HG02973 (cell line): ENCODE measurements at regions not wholly inside any gene's neighbourhood (a gene's known extent, or its start where the extent isn't known, plus 50 kb on each side); places are given as distances from the start of the nearest gene placed in this dataset.

Experiments used
- ATAC-seq: cut with Tn5 transposase; IDR thresholded peaks from one replicate; pipeline ENCODE4 v1.9.1; 2021; ENCODE audit warnings: moderate library complexity; ENCODE audit not compliant: unreplicated experiment

DNA sequence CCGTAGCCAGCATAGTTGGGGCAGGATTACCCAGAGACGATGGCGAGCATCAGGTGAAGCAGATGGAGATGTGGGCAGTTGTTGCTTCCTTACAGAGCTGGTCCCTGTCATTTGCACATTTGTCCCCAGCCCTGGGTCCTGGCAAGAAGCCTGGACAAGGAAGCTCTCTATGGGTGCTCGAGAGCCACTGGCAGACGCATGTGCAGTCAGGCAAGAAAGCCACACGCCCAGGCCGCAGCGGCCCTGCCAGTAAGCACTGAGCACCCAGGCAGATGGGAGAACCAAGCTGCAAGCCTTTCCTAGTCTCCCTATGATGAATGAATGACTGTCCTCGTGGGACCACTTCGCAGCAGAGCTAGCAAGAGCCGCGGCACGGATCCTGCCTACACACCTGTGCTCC, 182.8 kb downstream of the FOXO1 start:
- no peak for ATAC-seq

DNA sequence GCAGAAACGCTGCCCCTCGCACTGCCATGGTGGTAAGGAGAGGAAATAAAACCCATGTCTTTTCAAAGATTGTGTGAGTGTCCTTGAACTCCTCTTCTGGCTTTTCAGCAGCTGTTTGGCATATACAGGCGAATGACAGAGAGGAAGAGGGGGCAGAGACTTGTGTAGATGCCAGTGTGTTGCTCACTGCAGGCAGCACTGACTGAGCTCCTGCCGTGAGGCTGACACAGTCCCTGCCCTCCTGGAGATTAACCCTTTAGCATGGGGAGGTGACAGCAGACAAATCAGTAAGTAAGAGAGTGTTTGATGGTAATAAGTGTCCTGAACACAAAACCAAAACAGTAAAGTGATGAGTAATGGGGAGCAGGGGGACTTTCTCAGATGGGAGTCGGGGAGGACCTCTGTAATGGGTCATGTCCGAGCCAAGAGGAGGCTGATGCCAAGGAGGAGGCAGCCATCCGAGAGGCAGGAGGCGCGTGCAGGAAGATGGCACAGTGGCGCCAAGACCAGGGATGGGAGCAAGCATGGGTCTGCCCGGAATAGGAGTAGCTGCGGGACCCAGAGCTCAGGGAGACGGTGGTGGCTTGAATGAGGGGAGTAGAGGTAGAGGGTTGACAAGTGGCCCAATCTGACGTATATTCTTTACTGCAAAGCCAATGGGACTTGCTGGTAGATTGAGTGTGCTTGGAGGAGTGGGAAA, 182.2 kb downstream of the FOXO1 start:
- no peak for ATAC-seq

DNA sequence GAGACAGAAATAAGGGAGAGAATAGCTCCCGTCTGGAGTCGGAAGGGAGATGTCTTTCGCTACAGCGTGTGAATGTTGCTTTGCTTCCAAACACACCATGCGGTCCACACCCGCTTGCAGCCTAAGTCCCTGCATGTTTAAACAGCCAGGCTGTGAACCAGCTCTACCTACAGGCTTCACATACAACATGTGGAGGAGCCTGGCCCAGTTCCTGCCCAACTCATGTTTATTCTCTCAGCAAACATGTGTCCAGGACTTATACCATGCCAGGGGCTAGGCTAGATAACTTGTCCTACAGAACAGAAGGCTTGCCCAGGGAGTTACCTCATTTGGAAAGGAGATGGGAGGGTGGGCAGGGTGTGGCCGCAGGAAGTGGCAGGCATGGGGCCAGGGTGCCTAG, 181.5 kb downstream of the FOXO1 start:
- ATAC-seq, result no peak

DNA sequence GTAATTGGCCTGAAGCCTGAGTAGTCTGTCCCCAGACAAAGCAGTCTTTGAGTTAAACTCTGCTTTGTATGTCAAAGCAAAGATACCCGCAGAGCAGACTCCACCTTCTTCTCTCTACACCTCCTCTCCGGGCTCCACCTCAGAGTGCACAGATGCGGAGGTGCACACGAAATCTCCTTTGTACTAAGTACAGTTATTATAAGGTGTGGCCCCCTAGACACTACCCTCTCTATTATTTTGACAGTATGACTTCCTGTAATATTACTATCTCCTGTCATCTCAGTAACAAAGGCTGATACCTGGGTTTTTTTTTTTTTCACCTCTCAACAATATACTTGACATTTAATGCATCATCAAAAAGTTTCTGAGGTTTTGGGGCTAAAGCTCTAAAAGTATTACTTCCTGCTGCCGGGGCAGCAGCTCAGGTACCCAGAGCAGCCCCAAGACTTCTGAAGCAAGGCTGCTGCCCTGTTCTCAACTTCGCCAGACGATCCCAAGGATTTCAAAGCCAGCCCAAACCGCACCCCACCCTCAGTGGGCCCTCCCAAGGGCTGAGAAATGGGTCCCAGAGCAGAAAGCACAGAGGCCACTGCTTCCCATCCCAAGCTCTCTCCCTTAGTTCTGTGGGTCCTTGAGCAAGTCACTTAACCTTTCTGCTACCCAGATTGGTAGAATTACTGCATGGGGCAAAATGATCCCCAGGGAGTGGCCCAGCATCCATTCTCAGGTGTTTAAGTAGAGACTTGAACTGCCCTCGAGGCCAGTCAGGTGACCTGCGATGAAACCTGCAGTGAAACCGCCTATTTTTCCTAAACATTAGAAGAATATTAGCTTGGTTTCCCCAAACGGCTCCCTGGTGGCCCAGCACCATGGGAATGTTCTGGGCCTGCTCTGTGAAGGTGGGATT, 180.6 kb downstream of the FOXO1 start:
- no peak for ATAC-seq

DNA sequence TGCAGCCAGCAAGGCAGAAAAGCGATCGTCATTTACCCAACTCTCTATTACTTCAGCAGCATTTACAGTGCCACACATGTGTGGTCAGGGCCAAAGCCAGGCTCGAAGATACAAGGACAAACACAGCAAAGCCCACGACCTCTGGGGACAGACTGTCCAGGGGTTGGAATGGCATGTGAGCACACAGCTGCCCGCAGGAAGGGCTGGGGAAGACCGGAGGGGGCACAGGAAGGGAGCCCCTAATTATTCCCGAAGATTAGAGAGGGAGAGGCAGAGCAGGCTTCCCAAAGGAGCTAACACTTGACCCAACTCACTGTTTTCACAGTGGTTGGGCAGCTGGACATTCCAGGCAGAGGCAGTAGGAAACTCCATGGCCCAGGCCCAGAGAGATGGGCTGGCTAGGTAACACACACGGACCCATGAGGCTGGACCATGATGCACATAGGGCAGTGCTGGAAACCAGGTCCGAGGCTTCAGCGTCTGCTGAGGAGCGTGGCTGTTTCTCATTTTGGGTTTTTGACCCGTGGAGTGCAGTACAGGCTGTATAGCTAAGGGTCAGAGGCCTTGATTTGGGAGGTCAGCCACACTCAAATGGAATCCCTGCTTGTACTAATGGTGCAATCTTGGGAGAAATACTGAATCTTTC, 179.8 kb downstream of the FOXO1 start:
- no peak for ATAC-seq

DNA sequence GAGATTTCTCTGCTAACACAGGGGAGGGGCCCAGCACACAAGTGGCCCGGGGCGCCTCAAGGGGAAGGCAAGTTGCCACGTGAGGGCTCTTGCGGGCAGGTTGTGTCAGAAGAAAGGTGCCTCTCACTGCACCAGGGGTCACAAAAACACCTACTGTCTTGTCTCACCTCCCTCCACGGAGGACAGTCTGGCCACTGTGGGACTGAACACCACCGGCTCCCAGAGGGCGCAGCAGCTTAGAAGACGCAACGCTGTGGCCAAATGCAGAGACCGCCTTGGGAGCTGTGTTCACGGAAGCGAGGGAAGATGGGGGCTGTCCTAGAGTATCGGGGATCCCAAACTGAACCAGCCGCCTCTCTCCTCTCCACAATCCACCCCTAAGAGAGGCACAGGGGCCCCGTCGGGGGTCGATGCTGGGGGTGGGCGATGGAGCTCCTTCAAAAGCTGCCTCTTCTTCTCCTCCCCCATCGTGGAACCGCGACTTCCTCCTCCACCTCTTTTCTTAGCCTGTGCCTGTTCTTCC, 177.5 kb downstream of the FOXO1 start:
- no peak for ATAC-seq

DNA sequence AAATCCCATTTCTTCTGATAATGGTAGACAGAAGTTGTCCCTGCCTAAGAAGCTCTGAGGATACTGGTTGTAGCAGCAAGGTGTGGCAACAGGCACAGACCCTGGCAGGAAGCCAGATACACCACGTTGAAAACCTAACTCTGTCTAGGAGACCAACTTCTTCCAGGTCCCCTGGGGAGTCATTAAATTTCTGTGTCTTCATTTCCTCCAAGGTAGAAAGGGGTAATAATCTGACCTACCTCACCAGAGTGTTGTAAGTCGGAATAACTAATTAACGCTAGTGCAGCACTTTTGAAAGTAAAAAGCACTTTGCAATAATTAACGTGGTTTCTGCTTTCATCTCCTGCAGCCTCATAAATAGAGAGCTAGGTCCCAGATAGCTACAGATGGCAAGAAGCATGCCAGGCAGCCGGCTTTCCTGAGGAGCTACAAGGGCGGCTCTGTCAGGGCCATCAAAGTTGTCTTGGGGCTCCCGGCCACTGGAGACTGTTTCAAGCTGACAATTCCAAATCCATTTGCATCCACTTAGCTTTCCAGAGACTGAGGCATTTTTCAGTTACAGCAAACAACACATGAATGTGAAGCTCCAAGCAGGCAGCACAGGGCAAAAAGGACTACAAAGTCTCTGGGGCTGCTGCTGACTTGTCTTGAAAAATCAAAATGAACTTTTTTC, 176.2 kb downstream of the FOXO1 start:
- no peak for ATAC-seq

DNA sequence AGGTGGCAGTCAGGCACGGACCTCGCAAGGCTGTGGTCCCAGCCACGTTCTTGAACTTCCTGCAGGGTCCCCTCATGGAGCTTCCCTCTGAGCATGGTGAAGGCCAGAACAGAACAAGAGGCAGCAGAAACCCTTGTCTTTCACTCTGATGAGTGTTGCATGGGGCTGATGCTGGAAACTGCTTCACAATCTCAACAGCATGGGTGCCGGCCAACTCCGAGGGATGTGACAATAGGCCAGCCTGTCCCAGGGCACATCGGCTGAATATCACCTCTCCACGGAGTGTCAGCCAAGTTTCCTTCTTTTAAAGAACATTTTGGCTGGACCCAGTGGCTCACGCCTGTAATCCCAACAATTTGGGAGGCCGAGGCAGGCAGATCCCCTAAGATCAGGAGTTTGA, 173.9 kb downstream of the FOXO1 start:
- ATAC-seq, result no peak

DNA sequence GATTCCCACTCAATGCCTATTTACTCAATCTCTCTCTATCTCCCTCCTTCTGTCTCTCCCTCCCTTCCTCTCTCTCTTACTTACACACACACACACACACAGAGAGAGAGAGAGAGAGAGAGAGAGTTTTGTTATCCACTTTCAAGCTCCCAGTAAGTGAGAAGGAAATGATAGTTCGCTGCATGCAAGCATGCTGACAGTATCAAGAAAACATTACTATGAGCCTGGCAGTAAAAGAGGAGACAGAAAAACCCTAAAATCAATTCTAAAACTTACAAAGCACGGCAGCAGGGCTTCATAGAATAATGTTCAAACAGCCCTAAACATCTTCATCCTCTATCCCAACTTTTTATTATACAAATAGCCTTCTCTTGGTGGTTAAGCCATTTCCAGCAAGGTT, 171.9 kb downstream of the FOXO1 start:
- no peak for ATAC-seq

DNA sequence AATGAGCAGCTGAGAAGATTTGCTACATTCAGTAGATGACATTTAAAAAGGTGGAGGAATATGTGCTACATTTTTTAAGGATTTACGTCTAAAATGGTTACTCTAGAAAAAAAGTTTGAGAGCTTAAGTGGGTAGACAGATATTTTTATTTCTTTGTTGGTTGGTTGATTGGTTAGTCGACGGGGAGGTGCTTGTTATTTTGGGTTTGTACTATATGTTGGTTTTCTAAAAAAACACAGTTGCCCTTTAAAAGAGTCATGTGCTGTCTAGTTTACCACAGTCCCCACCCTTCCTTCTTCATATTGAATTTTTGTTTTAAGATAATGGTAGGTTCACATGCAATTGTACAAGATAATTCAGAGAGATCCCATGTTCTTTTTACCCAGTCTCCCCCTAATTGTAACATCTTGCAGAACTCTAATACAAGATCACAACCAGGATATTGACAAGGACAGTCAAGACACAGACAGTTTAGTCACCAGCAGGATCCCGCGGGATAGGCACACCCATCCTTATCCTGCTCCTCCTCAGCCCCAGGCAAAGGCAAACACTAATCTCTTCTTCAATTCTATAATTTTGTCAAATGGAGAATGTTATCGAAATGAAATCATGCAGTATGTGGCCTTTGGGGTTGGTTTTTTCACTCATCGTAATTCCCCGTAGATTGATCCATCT, 171.4 kb downstream of the FOXO1 start:
- ATAC-seq, result no peak

DNA sequence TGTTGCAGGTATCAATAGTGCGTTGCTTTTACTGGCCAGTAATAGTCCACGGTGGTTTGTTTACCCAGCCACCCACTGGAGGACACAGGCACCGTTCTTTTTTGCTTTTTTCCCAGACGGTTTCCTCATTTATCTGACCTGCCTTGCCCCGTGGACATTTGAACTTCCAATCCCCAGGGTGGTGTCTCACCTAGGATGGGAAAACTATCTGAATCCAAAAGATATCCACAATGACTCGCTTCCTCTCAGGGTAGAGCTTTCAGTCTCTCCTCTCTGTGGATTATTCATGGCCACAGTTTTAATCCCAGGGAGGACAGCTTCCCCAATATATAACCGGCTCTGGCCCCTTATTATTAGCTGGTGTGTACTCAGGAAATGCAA, 170.8 kb downstream of the FOXO1 start:
- ATAC-seq, result no peak

DNA sequence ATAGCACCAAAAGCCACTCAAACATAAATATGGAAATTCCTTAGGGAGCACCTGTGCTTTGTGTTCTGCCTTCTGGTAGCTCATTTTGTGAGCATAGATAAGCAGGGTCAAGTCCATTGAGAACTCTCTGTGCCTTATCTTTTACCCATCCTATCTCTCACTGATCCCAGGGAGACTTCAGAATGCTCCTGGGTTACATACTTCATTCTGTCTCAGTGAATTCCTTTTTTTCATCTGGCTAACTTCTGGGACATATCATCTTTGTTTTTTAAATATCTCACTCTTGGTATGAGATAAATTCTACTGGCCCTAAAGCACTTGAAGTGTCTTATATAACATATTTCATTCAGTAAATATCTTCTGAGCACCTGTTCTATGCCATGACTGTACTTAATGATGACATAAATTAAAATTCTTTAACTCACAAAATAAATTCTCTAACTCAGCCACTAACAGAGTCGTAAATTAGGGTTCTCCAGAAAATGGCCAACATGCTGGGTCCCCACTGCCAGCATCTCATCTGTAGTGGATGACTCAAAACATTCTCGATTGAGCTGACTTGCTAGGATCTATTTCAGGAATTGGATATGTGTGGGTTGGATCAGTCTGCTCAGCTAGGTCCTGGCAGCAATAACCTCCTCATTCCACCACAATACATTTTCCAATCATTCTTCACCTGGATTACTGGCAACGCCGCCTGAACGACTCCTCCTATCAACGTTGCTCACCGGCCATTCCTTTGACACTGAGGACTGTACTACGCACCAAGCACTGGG, 170.2 kb downstream of the FOXO1 start:
- no peak for ATAC-seq

DNA sequence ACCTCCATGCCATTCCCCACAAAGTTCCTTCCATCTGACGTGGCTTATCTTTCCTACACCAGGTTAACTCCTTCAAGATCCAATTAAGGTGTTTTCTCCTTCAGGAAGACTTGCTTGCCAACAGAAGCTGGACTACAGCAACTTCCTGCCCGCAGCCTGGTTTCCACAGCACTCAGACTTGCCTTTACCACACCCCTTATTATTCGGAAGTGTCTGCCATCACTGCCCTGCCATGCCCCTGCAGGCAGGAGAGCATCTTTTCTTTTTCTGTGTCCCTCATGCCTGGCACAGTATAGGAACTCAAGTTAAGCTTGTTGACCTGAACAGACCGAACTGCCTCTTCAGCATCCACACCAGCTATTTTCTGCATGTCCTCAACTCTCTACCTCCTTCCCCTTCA, 168.0 kb downstream of the FOXO1 start:
- ATAC-seq, result no peak

DNA sequence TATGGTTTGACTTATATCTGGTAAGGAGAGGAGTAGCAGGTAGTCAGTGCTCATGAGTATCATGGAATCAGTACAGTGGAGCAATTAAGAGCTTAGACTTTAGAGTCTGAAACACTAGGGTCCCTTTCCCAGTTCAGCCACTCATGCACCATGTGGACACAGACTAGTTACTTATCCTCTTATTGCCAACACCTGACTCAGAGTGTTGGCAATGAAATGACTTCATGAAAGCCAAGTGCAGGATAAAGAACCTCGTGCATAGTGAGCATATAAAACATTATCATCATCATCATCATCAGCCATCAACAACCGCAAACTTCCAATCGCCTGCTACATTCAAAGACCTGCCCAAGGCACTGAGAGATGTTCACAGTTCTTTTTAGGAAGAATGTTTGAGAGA, 164.2 kb downstream of the FOXO1 start:
- ATAC-seq, result no peak

DNA sequence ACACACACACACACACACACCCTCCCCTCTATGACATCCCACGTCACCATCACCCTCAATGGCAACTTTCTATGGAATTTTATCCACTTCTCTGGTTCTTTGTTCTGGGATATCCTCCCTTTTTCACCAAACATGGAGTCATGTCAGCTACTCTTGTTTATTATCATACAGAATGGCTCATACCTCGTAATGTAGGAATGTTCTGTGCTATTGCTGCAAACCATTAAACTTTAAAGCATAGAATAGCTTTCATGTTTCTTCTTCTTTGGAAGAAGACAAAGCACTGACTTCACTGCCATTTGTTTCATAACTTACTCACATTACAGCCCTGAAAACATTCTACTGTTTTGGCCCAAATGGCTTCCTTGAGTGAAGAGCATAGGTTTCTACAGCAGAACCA, 163.4 kb downstream of the FOXO1 start:
- no peak for ATAC-seq

DNA sequence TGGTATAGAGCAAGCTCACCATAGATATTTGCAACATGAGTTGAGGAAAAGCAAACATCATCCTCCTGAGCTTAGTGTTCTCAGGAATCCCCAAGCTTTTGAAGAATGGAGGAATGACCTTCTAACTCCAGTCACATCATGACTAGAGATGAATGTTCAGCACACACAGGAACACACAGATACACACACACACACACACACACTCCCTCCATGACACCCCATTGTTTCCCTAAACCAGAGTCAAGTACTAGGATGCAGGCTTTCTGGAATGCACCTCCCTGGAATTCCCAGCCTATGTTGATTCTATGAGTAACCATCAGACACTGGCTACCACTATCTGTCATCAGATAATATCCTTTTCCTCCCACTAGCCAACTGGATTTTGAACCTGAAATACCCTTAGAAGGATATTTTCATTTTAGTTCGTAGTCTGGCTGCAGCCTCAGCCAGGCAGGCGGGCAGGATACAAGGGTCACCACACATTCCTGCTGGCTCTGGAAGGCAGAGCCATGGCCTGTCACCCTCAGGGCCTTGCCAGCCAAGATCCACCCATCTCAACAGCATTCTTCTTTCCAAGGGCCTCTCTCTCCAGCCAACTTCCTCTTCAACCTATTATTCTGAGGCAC, 162.4 kb downstream of the FOXO1 start:
- ATAC-seq, result no peak

DNA sequence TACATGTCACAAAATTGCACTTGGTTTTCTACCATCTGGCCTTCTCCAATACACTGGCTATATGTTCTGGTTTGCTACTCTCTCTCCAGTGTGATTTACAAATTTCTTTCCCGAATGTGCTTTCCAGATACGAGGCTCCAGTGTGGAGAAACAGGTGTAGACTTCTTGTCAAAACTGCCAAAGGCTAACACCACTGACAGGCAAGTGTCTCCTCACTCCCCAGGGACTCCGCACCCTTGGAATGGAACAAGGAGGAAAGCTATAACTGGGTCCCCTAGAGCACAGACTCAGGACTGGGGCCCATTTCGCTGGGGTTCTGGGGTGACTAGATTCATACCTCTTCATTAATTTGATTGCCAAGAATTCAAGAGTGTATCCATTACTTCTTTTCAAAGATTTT, 161.8 kb downstream of the FOXO1 start:
- no peak for ATAC-seq

DNA sequence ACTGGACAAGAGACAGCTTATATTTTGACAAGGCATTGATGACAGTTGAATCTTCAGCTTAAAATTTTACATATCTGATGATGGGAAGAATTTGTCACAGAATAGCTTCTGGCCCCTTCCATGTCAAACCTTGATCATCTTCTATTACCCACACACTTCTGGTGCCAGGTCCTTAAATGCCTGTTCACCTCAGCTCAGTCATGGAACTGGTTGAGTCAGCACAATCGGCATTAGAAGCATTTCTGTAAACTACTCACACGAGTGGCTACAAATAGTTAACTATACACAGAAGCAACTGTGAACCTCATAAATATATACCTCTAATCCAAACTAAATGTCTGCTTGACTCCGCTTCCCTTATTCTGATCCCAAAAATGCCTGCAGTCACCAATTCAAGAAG, 161.2 kb downstream of the FOXO1 start:
- no peak for ATAC-seq
